ENCODE measurements at regions not wholly inside any gene's neighbourhood (a gene's known extent, or its start where the extent isn't known, plus 50 kb on each side); places are given as distances from the start of the nearest gene placed in this dataset.
A peak's percentile ranks its signal among the peaks of the same experiment; 100 is the strongest.
"Not testable (repeated sequence)": the region's sequence is repeated elsewhere in the genome, so short reads cannot be mapped to it uniquely, and the experiment has no call there.

DNA sequence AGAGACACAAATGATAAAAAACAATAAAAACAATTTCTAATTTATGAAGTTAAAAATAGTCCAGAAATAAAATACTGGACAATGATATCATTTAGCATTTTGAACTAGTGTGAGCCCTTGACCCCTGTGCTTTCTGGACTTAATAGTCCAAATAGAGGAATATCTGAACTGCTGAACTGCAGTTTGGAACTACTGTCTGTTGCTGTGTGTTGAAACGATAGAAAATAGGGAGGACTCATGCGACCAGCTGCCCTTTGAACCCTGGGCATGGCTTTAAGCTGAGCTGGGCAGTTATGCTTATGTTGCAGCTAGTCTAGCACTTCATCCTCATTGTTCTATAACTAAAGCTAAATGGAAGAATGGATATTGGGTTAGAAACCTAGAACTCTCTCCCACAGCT, 99.5 kb downstream of the FMR1NB start:
- no peaks in the 10 kb centered on the region for H3K27me3 ChIP-seq
- H3K36me3 ChIP-seq: no peaks in the 10 kb centered on the region
- no peak for TF ChIP-seq CTCF (IDR thresholded peaks at IDR 0.05)
- ATAC-seq (no peak), DNase-seq (no peak)
- intact Hi-C loops (cut with DNase I): no loop called here
- no peaks in the 10 kb centered on the region for H3K9me3 ChIP-seq
- H3K4me1 ChIP-seq: no peaks in the 10 kb centered on the region
- no peak overlapping the region for H3K4me3 ChIP-seq
- no peak overlapping the region for H3K27ac ChIP-seq
- 60 to 65% methylated on average over 2 of the region's 2 CpGs for whole genome bisulfite sequencing, 2 donors

- H3K9me3 ChIP-seq: no peaks in the 10 kb centered on the region
- no peak for TF ChIP-seq CTCF (IDR thresholded peaks at IDR 0.05)
- WGBS, 2 donors: 15 to 36% methylated on average over 1 of the region's 1 CpG
- no peaks in the 10 kb centered on the region for H3K27me3 ChIP-seq
- H3K4me1 ChIP-seq: no peaks in the 10 kb centered on the region
- no peak for DNase-seq
- intact Hi-C loops (cut with DNase I): no loop called here
- no peak overlapping the region for H3K4me3 ChIP-seq
- no peaks in the 10 kb centered on the region for H3K36me3 ChIP-seq
- no peak for ATAC-seq
- H3K27ac ChIP-seq: no peak overlapping the region
Observed at GRCh38 chrX:148084611-148085010, 103.5 kb downstream of the FMR1NB start.

GRCh38 chrX:148120151-148120550, 139.0 kb downstream of the FMR1NB start:
- whole genome bisulfite sequencing, 2 donors: 62 to 64% methylated on average over 3 of the region's 3 CpGs
- intact Hi-C loops (cut with DNase I): no loop called here
- H3K4me1 ChIP-seq: no peaks in the 10 kb centered on the region
- ATAC-seq (no peak), DNase-seq (no peak)
- H3K27me3 ChIP-seq: no peaks in the 10 kb centered on the region
- no peak for TF ChIP-seq CTCF (IDR thresholded peaks at IDR 0.05)
- H3K4me3 ChIP-seq: no peak overlapping the region
- peaks cover 0 to 7% (median 0%) of the 10 kb centered on the region in 11 donors for H3K9me3 ChIP-seq
- no peak overlapping the region for H3K27ac ChIP-seq
- no peaks in the 10 kb centered on the region for H3K36me3 ChIP-seq

DNA sequence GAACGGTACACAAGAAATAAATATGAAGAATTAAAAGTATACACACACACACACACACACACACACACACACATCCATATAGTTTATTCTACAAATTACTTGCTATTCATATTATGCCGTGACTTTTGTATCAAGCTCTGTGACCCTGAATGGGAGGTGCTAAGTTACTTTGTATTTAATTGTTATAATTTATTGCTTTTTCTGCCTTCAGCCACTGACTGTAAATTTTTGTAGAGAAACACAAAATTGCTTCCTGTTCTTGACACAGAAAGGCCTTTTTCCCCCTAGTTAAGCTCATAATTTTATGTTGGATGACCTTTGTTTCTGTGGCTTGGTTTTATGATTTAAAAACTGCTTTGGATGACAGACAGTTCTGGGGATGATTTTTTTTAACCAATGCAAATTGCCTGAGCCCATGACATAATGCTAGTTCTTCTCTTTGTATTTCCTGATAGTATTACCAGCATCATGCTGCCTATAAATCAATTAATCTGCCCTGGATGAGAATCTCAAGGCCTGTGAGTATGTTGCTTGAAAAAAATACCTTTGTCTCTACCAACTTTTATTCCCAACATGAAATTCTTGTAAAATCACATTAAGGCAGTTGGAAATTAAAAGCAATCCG, 140.0 kb downstream of the FMR1NB start:
- WGBS, 2 donors: 68 to 83% methylated on average over 3 of the region's 3 CpGs
- ATAC-seq (no peak), DNase-seq (no peak)
- no peaks in the 10 kb centered on the region for H3K36me3 ChIP-seq
- no peak overlapping the region for H3K4me3 ChIP-seq
- no peak for TF ChIP-seq CTCF (IDR thresholded peaks at IDR 0.05)
- H3K27me3 ChIP-seq: no peaks in the 10 kb centered on the region
- intact Hi-C loops (cut with DNase I): no loop called here
- no peak overlapping the region for H3K27ac ChIP-seq
- no peaks in the 10 kb centered on the region for H3K4me1 ChIP-seq
- H3K9me3 ChIP-seq: peaks cover 0 to 7% (median 0%) of the 10 kb centered on the region in 11 donors

DNA sequence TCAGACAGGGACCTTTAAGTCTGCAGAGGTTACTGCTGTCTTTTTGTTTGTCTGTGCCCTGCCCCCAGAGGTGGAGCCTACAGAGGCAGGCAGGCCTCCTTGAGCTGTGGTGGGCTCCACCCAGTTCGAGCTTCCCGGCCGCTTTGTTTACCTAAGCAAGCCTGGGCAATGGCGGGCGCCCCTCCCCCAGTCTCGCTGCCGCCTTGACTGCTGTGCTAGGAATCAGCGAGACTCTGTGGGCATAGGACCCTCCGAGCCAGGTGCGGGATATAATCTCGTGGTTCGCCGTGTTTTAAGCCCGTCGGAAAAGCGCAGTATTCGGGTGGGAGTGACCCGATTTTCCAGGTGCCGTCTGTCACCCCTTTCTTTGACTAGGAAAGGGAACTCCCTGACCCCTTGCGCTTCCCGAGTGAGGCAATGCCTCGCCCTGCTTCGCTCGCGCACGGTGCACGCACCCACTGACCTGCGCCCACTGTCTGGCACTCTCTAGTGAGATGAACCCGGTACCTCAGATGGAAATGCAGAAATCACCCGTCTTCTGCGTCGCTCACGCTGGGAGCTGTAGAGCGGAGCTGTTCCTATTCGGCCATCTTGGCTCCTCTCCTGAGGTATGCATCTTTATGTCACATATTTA, 147.9 kb downstream of the FMR1NB start:
- intact Hi-C loops (cut with DNase I); H3K36me3 ChIP-seq; H3K27ac ChIP-seq; H3K9me3 ChIP-seq; H3K4me1 ChIP-seq; DNase-seq; ATAC-seq; H3K27me3 ChIP-seq: not testable (repeated sequence)
- WGBS, 2 donors: 84 to 86% methylated on average over 22 to 35 of the region's 35 CpGs
- H3K4me3 ChIP-seq: peak overlapping the region in 1 of 10 donors; percentile 5

All from heart right ventricle (tissue), 16 donors.